ENCODE measurements at regions not wholly inside any gene's neighbourhood (a gene's known extent, or its start where the extent isn't known, plus 50 kb on each side); places are given as distances from the start of the nearest gene placed in this dataset.
"Not testable (repeated sequence)": the region's sequence is repeated elsewhere in the genome, so short reads cannot be mapped to it uniquely, and the experiment has no call there.

DNA sequence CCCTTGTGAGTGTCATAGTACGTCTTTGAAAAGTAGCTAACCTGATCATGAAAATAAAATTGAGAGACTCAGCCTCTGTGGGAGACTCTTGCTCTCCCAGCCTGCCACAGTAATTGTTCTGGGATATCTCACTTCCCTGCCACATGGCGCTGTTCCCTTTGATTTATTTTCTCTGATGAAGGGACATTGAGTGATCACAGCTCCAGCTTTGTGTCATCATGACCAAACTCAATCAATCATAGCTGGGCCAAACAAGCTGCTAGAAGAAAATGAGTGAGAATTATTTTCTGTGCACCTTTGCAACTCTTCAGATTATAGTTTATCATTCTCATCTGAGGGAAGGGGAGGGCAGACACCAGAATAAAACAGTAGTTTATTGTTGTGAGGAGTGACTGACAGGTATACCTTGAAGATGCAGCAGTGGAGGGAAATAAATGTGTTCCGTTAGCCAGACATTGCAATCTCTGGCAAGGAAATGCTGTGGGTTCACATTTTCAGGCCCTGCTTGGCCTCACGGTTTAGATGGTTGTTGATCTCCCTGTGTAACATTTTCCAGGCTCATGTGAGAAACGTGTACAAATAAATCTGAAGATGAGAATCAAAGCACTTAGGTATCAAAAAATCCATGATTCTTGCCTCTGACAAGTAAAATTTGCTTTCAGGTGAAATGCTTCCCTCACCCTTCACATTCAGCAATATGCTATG is 174.7 kb upstream of the FBXL17 start:
- Mint-ChIP-seq H3K4me3 (no peak overlapping the region), H3K4me1 (ENCODE audit: low read depth) (no peaks in the 10 kb centered on the region), H3K9me3 (peaks cover 15% of the 10 kb centered on the region), H3K36me3 (ENCODE audit: low read depth) (no peaks in the 10 kb centered on the region), H3K27me3 (no peaks in the 10 kb centered on the region), H3K27ac (no peak overlapping the region)
- intact Hi-C loops (cut with micrococcal nuclease): no loop called here

DNA sequence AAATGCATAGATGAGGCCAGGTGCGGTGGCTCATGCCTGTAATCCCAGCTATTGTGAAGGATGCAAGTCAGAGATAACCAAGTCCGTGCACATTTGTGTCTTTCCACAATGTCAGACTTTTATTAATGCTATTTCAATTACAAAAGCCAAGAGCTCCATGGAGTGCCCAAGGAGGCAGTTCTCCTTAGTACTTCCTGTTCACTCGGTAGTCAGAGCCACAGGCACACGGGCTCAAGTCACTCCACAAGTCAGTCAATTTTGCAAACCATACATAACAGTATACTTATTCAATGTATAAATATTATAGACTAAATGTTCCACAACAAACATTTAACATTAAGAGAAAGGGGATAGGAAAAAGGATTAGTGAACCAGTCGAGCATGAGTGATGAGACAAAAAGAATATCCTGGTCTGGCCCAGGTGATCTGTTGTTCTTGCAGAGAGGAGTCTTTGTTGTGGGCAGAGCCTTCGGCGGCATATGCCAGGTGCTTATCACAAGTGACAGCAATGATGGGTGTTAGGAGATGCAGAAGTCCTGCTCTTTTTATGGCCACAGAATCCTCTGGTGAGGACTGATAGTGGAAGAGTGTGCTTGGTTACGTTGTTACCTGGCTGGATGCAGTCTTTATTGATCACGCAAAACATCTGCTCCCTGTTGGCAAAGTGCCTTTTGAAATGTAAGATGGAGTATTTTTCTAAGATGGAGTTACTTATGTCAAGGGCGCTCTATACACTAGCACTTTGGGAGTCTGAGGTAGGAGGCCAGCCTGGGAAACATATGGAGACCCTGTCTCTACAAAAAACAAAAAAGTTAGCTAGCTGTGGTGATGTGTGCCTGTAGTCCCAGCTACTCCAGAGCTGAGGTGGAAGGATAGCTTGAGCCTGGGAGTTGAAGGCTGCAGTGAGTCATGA is 167.0 kb upstream of the FBXL17 start:
- Mint-ChIP-seq H3K9me3 (peaks cover 9% of the 10 kb centered on the region), H3K4me1 (ENCODE audit: low read depth) (no peaks in the 10 kb centered on the region), H3K4me3 (no peak overlapping the region), H3K27ac (no peak overlapping the region), H3K36me3 (ENCODE audit: low read depth) (no peaks in the 10 kb centered on the region), H3K27me3 (no peaks in the 10 kb centered on the region)
- intact Hi-C loops (cut with micrococcal nuclease): no loop called here

DNA sequence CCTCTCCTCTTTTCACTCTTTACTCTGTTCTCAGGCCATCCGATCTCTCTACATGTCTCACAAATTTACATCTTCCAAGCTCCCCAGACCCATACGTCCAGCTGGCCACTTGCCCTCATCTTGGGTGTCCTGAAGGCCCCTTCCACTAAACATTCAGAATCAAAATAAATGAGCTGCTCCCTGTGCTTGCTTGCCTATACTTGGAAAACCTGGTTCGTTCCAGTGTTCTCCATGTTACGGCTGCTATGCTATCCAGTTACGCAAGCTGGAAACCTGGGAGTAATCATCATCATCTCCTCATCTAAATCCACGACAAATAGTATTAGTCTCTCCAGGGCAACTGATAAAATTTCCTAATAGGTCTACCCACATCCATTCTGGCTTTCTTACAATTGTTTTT is 165.0 kb upstream of the FBXL17 start:
- H3K27me3 Mint-ChIP-seq: no peaks in the 10 kb centered on the region
- intact Hi-C loops (cut with micrococcal nuclease): no loop called here
- no peaks in the 10 kb centered on the region for H3K9me3 Mint-ChIP-seq
- no peaks in the 10 kb centered on the region for H3K36me3 Mint-ChIP-seq (ENCODE audit: low read depth)
- no peaks in the 10 kb centered on the region for H3K4me1 Mint-ChIP-seq (ENCODE audit: low read depth)
- H3K4me3 Mint-ChIP-seq: no peak overlapping the region
- H3K27ac Mint-ChIP-seq: no peak overlapping the region

DNA sequence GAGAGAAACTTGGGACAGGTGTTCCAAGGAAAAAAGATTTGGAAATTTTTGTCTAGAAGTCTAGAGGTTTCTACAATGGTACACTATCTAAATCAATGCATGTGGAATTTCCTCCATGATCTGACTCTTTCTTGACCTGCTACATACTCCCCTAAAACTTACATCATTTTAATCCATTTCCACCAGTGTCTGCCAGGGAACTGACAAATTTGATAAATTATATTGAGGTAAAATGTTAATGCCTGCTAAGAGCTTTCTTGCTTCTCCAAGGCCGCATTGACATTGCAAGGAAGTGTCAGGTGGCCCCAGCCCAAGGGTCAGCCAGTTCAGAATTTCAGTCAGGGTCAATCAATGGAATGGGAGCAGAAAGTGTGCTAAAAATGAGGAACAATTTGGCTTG is 163.4 kb upstream of the FBXL17 start:
- H3K4me3 Mint-ChIP-seq: no peak overlapping the region
- H3K27ac Mint-ChIP-seq: no peak overlapping the region
- no peaks in the 10 kb centered on the region for H3K9me3 Mint-ChIP-seq
- intact Hi-C loops (cut with micrococcal nuclease): no loop called here
- H3K36me3 Mint-ChIP-seq (ENCODE audit: low read depth): no peaks in the 10 kb centered on the region
- H3K27me3 Mint-ChIP-seq: no peaks in the 10 kb centered on the region
- H3K4me1 Mint-ChIP-seq (ENCODE audit: low read depth): no peaks in the 10 kb centered on the region

DNA sequence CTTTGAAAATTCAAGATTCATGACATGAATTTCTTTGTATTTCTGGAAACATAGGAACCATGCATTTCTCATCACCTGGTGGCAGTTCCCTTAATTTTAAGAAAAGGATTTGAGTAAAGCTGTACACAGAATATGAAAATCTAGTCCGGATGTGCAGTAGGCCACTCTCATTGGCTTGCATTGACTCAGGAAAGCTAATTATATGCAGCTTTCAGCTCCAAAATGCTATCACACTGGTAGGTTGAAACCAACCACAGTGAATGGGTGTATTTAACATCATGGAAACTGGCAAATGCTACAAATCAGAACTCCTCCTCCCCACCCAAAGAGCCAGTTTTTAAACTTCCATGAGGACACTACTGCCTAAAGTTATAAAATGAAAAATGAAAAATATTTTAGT is 161.6 kb upstream of the FBXL17 start:
- Mint-ChIP-seq H3K27ac (no peak overlapping the region), H3K4me1 (ENCODE audit: low read depth) (no peaks in the 10 kb centered on the region), H3K27me3 (no peaks in the 10 kb centered on the region), H3K36me3 (ENCODE audit: low read depth) (no peaks in the 10 kb centered on the region), H3K9me3 (no peaks in the 10 kb centered on the region), H3K4me3 (no peak overlapping the region)
- intact Hi-C loops (cut with micrococcal nuclease): no loop called here

DNA sequence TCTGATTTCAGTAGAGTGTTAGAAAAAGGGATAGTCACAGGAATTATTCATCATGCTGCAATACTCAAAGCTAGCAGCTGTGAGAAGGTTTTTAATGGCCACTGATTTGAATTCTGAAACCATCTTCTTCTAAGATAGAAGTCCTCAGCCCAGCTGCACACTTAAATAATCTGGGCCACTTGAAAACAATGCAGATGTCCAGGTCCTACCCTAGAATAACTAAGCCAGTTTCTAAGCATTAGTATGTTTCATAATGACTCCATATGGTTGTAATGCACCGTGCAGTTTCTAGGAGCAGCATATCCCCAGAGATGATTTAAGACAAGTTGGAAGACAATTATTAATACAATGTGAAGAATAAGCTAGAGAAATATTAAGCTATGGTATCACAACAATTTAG is 159.9 kb upstream of the FBXL17 start:
- Mint-ChIP-seq H3K36me3 (ENCODE audit: low read depth) (no peaks in the 10 kb centered on the region), H3K9me3 (no peaks in the 10 kb centered on the region), H3K27me3 (no peaks in the 10 kb centered on the region), H3K4me1 (ENCODE audit: low read depth) (no peaks in the 10 kb centered on the region), H3K4me3 (no peak overlapping the region), H3K27ac (no peak overlapping the region)
- intact Hi-C loops (cut with micrococcal nuclease): no loop called here

DNA sequence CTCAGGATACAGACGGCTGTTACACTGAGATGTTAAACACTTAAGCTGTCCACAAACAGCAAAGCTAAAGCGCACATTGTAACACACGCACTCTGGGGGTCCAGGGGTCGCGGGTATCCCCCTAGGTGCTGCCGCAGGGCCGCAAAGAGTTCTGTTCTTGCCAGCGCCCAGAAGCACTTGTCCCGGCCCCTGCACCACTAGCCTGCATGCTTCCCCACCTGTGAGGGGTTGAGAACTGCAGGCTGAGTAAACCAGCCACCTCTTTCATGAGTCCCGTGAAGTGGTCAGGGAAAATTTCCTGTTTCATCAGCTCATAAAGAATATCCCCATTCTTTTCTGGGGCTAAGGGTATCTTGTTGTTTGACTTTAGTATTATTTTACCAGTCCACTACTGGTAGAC is 154.4 kb upstream of the FBXL17 start:
- no peak overlapping the region for H3K4me3 Mint-ChIP-seq
- no peaks in the 10 kb centered on the region for H3K27me3 Mint-ChIP-seq
- H3K36me3 Mint-ChIP-seq (ENCODE audit: low read depth): no peaks in the 10 kb centered on the region
- no peaks in the 10 kb centered on the region for H3K9me3 Mint-ChIP-seq
- intact Hi-C loops (cut with micrococcal nuclease): no loop called here
- no peak overlapping the region for H3K27ac Mint-ChIP-seq
- H3K4me1 Mint-ChIP-seq (ENCODE audit: low read depth): no peaks in the 10 kb centered on the region

DNA sequence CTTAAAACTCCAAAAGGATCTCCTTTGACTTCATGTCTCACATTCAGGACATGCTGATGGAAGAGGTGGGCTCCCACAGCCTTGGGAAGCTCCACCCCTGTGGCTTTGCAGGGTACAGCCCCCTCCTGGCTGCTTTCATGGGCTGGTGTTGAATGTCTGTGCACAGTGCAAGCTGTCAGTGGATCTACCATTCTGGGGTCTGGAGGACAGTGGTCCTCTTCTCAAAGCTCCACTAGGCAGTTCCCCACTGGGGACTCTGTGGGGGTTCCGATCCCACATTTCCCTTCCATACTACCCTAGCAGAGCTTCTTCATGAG is 150.2 kb upstream of the FBXL17 start:
- H3K27ac Mint-ChIP-seq; H3K36me3 Mint-ChIP-seq (ENCODE audit: low read depth); H3K27me3 Mint-ChIP-seq; intact Hi-C loops (cut with micrococcal nuclease); H3K9me3 Mint-ChIP-seq; H3K4me3 Mint-ChIP-seq; H3K4me1 Mint-ChIP-seq (ENCODE audit: low read depth): not testable (repeated sequence)

DNA sequence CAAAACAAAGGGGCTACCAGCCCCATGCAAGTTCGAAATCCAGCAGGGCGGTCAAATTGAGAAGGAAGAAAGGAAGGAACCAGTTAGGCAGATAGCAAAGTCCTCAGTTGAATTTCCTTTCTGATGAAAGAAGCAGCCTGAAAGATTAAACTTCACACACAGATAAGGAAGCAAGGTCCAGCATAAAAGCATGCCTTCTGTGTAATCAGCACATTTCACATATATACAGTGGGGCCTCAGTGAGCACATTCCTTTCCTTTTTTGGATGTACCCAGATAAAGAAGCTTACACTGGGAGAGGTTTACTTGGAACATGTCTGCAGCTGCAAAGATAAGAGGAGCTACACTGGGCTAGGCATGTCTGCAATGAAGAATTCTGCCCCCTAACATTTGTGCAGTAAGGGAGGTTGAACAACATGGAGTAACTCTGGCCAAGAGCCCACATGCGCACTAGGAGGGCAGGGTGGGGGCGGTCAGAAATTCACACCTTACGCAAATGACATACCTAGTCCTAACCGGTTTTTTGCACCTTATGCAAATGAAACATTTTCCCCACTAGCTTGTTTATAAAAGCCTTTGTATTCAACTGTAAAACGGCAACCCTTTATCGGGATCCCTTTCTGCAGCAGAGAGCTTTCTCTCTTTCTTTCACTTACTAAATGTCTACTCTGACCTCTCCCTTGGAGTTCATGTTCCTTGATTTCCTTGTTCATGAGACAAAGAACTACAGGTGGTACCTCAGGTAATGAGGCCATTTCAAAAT is 149.7 kb upstream of the FBXL17 start:
- Mint-ChIP-seq H3K27ac (no peak overlapping the region), H3K4me3 (no peak overlapping the region), H3K27me3 (no peaks in the 10 kb centered on the region), H3K36me3 (ENCODE audit: low read depth) (no peaks in the 10 kb centered on the region), H3K9me3 (peaks cover 4% of the 10 kb centered on the region), H3K4me1 (ENCODE audit: low read depth) (no peaks in the 10 kb centered on the region)
- intact Hi-C loops (cut with micrococcal nuclease): no loop called here

DNA sequence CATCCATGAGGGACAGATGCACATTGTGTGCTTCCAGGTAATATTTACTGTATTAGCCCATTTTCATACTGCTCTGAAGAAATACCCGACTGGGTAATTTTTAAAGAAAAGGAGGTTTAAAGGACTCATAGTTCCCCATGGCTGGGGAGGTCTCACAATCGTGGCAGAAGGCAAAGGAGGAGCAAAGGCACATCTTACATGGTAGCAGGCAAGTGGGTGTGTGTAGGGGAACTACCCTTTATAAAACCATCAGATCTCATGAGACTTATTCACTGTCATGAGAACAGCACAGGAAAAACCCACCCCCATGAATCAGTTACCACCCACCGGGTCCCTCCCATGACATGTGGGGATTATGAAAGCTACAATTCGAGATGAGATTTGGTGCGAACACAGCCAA is 148.8 kb upstream of the FBXL17 start:
- intact Hi-C loops (cut with micrococcal nuclease): no loop called here
- H3K9me3 Mint-ChIP-seq: peaks cover 11% of the 10 kb centered on the region
- H3K4me3 Mint-ChIP-seq: no peak overlapping the region
- no peak overlapping the region for H3K27ac Mint-ChIP-seq
- no peaks in the 10 kb centered on the region for H3K27me3 Mint-ChIP-seq
- H3K36me3 Mint-ChIP-seq (ENCODE audit: low read depth): no peaks in the 10 kb centered on the region
- H3K4me1 Mint-ChIP-seq (ENCODE audit: low read depth): no peaks in the 10 kb centered on the region

DNA sequence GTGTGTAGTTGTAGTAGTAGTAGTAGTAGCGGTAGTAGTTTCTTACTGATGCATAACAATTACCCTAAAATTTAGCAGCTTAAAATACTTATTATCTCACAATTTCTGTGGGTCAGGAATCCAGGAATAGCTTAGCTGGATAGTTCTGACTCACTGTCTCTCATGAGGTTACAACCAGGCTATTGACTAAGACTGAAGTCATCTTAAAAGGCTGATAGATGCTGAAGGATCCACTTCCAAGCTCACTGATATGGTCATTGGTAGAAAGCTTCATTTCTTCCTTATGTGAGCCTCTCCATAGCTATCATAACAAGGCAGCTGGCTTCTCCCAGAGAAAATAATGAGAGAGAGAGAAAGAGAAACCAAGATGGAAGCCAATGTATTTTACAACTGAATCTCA is 147.5 kb upstream of the FBXL17 start:
- Mint-ChIP-seq H3K4me3 (no peak overlapping the region), H3K27ac (no peak overlapping the region), H3K9me3 (peaks cover 11% of the 10 kb centered on the region), H3K27me3 (no peaks in the 10 kb centered on the region), H3K36me3 (ENCODE audit: low read depth) (no peaks in the 10 kb centered on the region), H3K4me1 (ENCODE audit: low read depth) (peaks cover 2% of the 10 kb centered on the region)
- intact Hi-C loops (cut with micrococcal nuclease): no loop called here

DNA sequence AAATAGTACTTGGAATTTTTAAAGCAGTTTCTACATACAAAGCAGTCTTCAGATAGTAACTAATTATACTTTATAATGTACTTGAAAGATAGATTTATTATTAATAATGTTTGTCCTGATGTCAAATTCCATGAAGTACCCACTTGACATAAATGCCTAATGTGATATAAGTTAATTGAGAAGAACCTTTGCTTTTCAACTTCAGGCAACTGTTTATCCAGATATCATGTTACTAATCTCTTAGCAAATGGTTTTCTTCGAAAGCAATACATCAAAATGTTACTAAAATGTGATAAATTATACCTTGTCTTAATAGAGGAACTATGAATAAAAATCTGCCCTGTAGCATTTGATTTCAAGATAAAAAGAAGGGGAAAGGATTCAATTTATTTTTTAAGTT is 146.8 kb upstream of the FBXL17 start:
- peaks cover 11% of the 10 kb centered on the region for H3K9me3 Mint-ChIP-seq
- no peak overlapping the region for H3K4me3 Mint-ChIP-seq
- H3K27ac Mint-ChIP-seq: no peak overlapping the region
- H3K4me1 Mint-ChIP-seq (ENCODE audit: low read depth): peaks cover 8% of the 10 kb centered on the region
- intact Hi-C loops (cut with micrococcal nuclease): no loop called here
- H3K27me3 Mint-ChIP-seq: no peaks in the 10 kb centered on the region
- no peaks in the 10 kb centered on the region for H3K36me3 Mint-ChIP-seq (ENCODE audit: low read depth)

DNA sequence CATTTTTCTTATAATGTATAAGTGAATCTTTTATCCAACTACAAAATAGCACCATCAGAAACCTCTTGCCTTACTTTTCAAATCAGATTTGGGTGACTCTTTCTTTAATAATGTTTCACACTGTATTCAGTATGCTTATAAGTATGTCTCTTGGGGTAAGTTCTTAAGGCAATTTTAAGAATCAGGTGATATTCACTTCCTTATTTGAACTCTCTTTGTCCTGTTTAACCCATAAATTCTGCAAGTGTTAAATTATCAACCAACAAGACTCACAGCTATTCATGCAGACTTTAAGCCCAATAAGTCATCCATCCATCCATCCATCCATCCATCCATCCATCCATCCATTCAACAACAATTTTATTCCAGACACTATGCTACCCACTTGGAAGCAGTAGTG is 142.7 kb upstream of the FBXL17 start:
- Mint-ChIP-seq H3K9me3 (peaks cover 11% of the 10 kb centered on the region), H3K27ac (no peak overlapping the region), H3K4me1 (ENCODE audit: low read depth) (peaks cover 8% of the 10 kb centered on the region), H3K4me3 (no peak overlapping the region), H3K36me3 (ENCODE audit: low read depth) (no peaks in the 10 kb centered on the region), H3K27me3 (no peaks in the 10 kb centered on the region)
- intact Hi-C loops (cut with micrococcal nuclease): loop anchor here (5.0 kb wide), 1 partner anchor 953 kb away; no protein-coding TSS in a partner anchor

DNA sequence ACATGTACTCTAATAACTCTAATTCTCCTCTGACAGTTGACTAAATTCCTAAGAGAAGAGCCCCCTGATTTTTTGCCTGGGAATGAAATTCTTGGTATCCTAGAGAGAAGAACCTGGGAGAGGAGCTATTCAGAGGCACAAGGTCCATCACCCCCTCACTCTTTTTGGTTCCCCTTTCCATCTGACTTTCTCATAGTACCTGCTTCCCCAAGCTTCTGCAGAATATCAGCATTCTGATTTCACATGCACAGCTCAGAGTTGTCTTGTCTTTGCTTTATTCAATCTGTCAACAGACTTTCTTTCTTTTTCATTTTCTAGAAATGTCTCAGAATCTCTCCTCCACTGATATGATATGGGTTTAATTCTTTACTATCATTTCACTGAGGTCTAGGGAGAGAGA is 141.5 kb upstream of the FBXL17 start:
- intact Hi-C loops (cut with micrococcal nuclease): loop anchor here (5.0 kb wide), 1 partner anchor 954 kb away; no protein-coding TSS in a partner anchor
- Mint-ChIP-seq H3K9me3 (peaks cover 11% of the 10 kb centered on the region), H3K36me3 (ENCODE audit: low read depth) (no peaks in the 10 kb centered on the region), H3K27me3 (no peaks in the 10 kb centered on the region), H3K4me3 (no peak overlapping the region), H3K4me1 (ENCODE audit: low read depth) (peaks cover 8% of the 10 kb centered on the region), H3K27ac (no peak overlapping the region)
